Middle frontal gyrus (tissue), 1 donor: ENCODE measurements at regions not wholly inside any gene's neighbourhood (a gene's known extent, or its start where the extent isn't known, plus 50 kb on each side); places are given as distances from the start of the nearest gene placed in this dataset.
A peak's percentile ranks its signal among the peaks of the same experiment; 100 is the strongest.

Experiments used
- DNase-seq: peaks from one replicate; pipeline ENCODE4 v3.0.0-alpha.2; 2015; ENCODE audit warnings: low spot score; ENCODE audit errors: extremely low spot score

DNA sequence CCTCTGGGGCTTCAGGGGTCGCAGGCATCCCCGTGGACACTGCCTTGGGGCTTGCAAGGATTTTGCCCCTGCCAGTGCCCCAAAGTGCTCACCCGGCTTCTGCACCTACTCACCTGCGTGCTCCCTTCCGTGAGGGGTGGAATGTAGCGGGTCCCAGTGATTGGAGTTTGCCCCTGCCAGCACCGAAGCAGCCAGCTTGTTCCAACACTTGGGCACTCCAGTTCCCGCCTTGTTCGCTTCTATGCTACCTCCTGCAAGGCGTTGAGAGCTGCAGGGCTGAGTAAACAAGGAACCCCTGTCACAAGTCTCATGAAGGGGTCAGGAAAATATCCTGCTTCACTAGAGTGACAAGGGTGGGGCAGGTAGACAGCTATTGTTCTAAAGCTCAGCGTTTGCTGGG lies 631.5 kb downstream of the EPHA4 start:
- DNase-seq, result no peak

DNA sequence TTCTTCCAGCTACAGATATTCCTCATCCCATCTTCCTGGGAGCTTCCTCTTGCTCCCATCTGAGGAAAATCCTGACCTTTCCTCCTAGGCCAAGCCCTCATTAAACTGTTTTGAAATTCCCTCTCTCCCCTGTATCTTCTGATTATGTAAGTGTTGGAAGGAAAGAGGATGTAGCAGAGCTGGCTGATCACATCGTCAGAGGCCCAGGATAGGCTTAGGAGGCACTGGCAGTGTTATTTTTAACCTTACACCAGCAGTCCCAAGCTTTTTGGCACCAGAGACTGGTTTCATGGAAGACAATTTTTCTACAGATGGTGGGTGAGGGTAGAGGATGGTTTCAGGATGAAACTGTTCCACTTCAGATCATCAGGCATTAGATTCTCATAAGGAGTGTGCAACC lies 630.4 kb downstream of the EPHA4 start:
- DNase-seq, result no peak

DNA sequence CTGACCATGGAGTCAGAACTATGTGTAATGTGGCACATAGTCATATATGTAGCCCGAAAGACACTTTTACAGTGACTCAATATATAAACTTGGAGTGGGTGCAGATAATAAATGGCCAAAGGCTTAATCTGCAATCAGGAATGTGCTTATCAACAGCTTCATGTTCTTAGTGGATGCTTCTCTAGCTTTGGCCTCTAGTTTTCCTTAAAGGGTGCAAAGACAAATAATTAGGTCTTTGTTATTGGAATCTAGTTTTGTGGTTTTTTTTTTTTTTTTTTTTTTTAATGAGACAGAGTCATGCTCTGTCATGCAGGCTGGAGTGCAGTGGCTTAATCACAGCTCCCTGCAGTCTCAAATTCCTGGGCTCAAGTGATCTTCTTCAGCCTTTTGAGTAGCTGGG lies 625.6 kb downstream of the EPHA4 start:
- no peak for DNase-seq

DNA sequence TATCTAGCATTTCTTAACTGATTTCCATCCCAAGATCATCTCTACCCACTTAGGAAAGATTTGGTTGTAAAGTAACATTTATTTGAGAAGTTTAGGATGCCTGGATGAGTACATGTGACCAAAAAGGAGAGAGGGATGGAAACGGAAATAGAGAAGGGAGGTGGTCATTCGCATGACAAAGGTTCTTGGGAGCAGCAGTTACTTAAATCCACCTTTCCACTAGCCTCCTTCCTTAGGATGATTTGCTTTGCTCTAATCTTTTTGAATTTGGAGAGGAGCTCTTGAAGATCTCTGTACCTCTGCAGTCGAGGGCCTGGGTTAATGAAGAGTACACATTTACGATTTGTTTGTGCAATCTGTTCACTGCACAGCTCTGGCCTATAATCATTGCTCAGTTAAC lies 623.5 kb downstream of the EPHA4 start:
- DNase-seq, result no peak

DNA sequence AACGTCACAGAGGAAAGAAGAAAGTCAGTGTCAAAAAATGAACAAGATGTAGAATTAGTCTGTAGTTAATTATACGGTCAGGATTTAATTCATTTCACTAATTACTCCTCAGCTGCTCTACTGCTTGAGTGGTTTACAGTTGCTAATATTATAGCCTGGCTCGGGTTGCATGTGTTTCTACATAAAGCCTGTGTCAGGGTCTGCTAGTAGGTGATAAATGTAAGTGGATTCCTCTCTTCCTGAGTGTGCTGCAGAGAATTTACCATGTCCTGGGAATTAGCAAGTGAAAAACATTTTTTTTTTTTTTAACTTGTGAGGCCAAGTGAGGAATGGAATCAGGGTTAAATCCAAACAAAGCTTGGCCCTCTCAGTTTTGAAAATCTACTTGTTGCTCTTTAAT lies 622.6 kb downstream of the EPHA4 start:
- no peak for DNase-seq

DNA sequence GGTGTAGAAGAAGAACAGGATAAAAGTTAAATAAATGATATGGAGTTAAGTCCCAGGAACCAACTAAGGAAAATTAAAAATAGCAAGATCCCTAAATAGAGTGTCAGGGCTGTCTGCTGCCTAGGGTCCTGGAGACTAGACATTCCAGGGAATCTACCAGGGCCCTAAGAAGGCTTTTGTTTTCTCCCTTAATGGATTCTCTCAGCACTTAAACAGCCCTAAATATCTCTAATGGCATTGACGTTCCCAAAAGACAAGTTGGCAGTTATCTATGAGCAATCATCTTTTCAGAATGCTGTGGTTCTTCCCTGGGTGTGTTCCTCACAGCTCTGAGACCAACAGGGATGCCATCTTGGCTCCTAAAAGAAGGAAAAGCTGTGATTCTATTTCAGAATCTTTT lies 616.3 kb downstream of the EPHA4 start:
- no peak for DNase-seq

DNA sequence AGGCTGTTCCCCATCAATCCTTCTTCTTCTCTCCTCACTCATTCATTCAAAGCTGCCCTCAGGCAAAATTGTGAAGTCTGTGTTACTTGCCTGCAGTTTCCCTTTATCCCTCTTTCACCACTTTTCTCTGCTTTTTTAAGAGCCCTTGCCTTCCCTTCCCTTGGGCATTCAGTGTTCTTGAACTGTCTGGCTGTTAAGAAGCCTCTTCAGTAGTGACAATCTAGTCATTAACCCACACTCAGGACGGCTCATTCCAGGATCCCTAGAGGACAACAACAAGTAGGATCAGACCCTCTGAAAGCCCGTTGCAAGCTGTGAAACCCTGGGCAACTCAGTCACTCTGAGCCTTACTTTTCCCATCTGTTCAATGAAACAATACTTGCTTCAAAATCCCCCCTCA lies 615.7 kb downstream of the EPHA4 start:
- DNase-seq, result no peak

DNA sequence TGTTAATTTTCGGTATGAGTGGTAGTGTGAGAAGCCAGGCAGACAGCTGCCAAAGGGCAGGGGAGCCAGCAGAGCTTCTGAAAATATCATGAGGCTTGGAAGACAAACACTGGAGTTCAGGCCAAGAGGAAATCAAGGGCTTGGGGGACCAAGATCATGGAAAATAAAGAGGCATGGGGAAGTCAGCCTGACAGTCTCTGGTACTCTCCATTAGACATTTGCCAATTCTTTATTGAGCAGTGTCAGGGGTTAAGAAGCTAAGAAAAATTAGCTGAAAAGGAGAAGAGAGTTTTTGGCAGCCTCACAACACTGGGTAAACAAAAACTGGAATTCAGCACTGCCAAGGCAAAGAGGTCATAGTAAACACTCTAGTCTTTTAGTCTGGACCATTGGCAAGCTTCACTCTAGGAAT lies 612.7 kb downstream of the EPHA4 start:
- DNase-seq, result no peak

DNA sequence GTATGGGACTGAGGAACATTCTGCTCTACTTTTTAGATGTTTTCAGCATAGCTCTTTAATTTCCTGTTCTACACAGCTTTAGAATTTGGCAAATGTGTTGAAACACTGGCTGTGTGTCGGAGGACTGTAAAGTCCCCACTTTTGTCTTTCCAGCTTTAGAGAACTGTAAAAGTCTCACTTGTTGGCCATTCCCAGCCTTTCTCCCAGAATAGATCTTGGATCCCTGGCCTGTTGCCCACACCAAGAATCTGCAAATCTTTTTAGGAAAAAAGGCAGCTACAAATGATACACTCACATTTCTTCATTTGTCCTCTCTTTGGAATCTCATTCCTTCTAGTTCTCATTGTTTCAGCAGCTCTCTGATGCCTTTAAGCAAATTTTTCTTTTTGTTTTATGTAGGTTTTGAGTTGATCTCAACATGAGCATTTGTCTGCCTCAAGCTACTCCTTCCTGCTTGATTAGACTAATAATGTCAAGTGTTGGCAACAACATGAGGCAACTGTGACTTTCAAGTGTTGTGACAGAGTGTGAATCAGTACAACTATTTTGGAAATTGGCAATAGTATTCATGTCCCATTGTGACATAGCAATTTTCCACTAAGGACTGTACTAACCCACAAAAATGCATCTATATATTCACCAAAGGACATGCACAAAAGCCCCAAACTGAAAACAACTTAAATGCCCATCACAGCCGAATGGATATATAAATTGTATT lies 610.8 kb downstream of the EPHA4 start:
- DNase-seq, result peak; percentile 36

DNA sequence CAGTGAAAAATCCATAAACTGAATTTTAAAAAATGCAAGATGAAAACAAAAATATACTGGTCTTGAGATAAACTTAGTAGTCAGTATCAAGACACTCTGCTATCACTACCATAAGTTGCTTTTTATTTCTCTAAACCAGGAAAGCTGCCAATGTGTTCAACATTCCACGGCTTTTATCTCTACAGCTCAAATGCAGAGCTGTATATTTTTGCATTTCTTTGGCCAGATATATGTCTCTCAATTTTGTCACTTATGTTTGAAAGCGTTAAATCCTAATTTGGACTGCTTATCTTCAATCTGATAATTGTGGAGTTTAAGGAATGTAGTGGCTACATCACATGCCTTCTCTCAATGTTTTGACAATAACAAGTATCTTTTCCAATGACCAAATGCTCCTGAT lies 609.5 kb downstream of the EPHA4 start:
- no peak for DNase-seq

DNA sequence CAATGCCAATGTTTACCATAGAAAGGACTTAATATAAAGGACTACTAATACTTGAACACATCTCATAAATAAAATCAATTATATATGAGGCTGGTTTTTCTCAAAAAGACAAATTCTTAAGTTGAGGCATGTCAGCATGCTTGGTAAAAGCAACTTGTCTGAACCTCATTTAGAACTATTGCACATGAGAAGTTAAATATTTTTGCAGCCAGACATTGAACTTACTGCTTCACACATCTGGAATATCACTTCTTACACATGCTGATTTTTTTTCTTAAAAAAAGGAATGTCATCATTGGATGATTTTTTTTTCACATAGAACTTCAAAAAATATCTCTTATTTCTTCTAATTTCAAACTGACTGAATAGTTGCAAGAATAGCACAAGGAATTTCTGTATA lies 609.0 kb downstream of the EPHA4 start:
- DNase-seq, result no peak

DNA sequence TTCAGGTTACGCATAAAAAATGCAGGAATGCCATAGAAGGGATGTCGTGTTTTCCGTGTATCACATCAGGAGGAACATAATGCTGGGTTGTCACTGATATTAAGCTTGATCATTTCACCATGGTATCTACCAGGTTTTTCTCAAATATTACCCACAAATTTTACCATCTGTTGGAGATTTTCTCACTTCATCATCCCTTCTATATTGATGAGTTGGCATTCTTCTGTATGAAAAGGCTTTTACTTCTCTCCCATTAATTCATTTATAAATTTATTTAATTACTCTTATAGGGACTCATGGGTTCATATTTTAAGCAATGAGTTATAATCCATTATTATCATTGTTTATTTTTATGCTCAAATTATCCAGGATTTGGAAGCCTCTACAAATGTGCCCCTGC lies 608.2 kb downstream of the EPHA4 start:
- no peak for DNase-seq

DNA sequence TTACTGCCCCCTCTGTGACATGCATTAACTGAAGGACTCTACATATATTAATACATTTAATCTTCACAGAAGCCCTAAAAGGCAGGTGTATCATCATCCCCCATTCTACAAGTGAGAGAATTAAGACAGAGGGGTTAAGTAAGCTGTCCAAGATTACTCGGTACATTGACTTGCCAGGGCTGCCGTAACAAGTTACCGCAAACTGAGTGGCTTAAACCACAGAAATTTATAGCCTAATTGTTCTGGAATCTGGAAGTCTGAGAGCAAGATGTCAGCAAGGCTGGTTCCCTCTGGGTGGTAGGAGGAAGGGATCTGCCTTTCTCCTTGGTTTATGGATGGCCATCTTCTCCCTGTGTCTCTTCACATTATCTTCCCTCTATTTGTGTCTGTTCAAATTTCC lies 605.5 kb downstream of the EPHA4 start:
- DNase-seq, result no peak

DNA sequence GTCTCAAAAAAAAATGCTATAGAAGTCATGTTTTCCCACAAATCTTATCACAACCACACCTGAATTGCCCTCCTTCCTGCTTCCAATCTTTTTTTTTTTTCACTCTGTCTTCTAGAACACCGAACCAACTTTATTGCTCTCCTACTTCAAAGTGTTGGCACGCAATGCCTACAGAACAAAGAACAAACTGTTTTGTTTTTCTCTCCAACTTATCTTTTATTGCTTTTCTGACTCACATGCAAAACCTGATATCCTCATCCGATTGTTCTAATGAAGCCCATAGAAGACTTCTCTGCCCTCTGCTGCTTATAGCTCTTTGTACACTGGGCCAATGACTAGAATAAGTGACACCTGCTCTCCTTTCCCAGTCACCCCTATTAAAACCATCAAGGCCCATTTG lies 602.8 kb downstream of the EPHA4 start:
- no peak for DNase-seq

DNA sequence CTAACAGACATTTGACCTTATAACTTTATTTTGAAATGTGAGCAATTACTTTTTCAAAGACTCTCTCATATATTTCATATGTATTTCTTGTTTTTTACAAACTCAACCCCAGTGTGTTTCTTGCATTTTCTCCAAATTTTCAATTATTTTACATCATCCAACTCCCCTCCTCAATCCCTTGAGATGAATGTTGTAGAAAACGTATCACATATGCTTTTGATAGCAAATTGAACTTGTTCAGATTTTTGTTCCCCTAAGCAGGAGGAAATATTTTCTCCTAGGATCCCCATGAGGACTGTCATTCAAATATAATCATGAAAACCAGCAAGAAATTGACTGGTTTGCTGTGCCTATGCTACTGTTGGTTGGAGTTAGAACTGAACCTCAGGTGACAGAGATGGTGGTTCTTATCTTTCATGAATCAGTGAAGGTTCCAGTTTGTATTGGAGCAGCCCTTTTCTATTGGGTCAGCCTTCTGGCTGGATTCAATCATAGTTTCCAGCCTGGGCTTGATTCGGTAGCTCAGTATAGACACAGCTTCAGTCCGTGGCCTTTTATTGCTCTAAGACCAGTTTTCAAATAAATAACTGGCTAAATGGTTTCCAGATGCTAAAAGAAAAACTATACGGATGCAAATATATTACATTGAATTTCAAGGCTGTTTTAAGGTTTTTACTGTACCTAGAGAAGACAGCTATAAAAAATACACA lies 591.0 kb downstream of the EPHA4 start:
- no peak for DNase-seq

DNA sequence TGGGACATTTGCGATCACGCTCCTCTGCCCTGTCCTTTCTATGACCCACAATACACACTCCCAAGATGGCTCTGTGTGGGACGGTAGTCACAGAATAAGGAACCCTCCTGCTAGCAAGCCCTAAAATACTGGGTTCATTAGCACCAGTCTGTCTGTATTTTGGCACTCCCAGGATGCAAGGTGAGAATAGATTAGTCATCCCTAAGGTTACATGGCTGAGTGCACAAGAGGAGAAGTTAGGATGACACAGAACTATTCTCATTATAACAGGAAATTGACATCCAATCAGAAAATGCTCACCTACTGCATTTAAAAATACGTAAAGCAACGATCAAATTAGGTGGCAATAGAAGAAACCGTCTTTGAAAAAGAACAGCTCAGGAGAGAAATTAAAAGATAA lies 590.2 kb downstream of the EPHA4 start:
- DNase-seq, result no peak

DNA sequence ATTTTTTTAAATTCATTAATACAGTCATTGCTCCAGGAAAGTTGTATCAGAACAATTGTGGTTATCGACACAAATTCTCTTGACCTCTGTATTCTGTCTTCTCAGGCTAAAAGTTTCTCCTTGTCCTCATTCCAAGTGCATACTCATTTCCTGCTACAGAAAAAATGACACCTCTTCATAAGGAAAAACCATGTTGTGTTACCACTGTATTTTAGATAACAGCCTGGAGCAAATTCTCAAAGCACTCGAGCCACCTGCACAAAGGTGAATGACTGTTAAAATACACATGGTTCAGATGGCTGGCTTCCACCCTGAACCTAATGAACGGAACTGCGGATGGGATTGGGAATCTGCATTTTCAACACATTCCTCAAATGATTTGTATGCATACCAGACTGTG lies 586.5 kb downstream of the EPHA4 start:
- no peak for DNase-seq

DNA sequence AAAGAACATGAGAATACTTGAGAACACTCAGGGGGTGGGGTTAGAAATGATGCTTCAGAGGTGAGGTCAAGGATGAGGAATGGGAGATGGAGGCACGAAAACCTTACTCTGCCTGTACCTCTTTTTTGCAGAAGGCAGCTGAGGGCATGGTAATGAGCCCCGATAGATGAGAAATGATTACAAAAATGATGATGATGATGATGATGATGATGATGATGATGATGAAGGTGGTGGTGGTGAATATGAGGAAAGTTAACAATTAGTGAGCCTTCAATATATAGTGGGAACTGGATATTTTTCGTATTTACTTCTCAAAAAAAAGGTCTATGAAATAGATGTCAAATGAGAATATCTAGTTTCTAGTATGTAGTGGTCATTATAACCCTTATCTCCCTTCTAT lies 584.3 kb downstream of the EPHA4 start:
- DNase-seq, result no peak

DNA sequence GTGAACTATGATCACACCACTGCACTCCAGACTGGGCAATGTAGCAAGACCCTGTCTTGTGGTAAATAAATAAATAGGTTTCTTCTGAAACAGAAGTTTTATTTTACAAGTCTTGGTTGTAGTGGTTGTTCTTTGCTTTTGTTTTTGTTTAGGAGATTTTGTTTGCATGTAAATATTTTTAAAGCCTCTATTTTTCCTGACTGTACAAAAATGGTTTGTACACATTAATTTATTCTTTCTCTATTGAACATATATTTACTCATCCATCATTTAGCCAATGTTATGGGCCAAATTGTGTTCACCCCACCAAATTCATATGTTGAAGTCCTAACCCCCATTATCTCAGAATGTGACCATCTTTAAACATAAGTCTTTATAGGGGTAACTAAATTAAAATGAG lies 580.1 kb downstream of the EPHA4 start:
- DNase-seq, result no peak

DNA sequence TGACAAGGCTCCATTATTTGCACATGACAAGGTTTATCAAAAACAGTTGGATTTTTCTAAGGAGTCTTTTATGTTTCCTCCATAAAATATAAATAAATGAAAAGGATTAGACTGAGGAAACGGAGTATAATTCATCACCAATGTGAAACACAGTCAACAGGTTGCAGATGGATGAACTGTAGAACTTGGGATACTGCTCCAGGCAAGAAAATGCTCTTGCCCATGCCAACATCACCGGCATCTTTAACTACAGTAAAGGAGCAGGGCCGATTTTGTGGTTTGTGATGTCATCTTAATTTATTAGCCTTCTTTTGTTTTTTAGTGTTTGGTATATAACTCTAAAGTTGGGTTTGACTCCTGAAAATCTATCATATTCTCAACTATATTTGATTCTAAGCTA lies 577.3 kb downstream of the EPHA4 start:
- DNase-seq, result no peak

DNA sequence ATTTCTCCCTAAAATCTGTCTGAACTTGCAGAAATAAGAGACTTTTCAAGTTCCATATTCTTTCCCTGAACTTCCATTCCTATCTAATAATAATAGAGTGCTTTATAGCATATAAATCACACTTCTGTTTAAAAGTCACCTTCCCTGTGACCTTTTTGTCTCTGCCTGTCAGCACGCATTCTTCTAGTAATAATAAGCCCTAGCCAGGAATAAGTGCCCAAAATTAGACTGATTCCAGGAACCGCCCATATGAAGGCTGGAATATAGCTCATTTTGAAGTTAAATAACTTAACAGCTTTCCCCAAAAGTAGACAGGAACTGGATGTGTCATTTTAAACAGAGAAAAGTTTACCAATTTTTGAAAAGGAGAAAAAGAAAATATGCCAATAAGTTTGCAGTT lies 576.5 kb downstream of the EPHA4 start:
- DNase-seq, result no peak

DNA sequence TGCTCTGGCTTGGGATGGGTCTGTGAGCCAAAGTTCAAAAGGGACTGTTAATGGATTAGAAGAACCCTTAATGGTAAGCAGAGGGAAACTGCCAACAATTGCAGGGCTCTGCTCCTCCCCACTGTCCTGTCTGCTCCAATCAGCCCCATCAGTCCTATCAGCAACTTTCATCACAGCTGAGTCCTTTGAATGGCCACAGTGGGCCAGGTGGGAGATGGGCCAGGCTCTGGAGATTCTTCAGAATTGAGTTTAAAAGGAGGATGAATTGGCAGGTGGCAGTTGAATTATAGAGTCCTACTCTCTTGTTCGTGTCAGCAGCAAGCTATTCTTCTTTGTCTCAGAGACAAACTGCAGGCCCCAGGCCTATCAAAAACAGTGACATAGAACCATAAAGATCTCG lies 573.9 kb downstream of the EPHA4 start:
- no peak for DNase-seq

DNA sequence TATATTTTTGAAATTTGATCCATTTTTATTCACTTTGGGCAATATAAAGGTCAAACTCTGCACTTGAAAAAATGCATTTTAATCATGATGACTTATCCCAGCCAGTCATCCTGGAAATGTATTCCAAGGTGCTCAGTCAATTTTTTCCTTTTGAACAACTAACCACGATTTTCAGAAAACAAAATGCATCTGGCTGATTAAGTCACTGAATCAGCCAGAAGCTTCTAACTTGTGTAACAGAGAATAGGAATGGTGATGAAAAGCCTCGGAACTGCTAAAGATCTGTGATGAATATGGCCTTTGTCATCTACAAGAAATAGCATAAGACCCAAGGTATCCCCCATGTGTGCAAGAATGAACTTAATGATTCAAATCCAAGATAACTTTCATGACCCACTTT lies 572.7 kb downstream of the EPHA4 start:
- no peak for DNase-seq
